MV-4-11 (cell line): ENCODE measurements at regions not wholly inside any gene's neighbourhood (a gene's known extent, or its start where the extent isn't known, plus 50 kb on each side); places are given as distances from the start of the nearest gene placed in this dataset.

Experiments
- DNase-seq: peaks from one replicate; lab custom pipeline; 2025; lab: John Stamatoyannopoulos, UW

- no peak for DNase-seq
Observed at GRCh38 chr9:19595003-19595402, 186.2 kb downstream of the ACER2 start.

GRCh38 chr9:19587678-19588077, 178.9 kb downstream of the ACER2 start:
- no peak for DNase-seq

- DNase-seq, result no peak
Observed at GRCh38 chr9:19583890-19584289, 175.1 kb downstream of the ACER2 start.

- no peak for DNase-seq
Observed at GRCh38 chr9:19577411-19577810, 168.6 kb downstream of the ACER2 start.

DNA sequence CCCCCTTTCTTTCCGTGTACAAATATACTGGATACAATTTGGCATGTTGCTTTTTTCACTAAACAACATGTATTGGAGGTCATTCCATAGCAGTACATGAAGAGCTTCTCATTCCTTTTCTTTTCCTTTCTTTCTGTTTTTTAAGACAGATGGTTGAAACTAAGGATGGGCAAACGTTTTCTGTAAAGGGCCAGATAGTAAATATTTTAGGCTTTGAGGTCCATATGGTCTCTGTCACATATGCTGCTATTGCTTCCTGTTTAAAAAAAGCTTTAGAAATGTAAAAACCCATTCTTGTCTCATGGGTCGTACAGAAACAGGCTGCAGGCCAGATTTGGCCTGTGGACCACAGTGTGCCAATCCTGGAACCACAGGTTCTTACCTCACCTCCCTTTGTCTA, 160.1 kb downstream of the ACER2 start:
- DNase-seq, result no peak

DNA sequence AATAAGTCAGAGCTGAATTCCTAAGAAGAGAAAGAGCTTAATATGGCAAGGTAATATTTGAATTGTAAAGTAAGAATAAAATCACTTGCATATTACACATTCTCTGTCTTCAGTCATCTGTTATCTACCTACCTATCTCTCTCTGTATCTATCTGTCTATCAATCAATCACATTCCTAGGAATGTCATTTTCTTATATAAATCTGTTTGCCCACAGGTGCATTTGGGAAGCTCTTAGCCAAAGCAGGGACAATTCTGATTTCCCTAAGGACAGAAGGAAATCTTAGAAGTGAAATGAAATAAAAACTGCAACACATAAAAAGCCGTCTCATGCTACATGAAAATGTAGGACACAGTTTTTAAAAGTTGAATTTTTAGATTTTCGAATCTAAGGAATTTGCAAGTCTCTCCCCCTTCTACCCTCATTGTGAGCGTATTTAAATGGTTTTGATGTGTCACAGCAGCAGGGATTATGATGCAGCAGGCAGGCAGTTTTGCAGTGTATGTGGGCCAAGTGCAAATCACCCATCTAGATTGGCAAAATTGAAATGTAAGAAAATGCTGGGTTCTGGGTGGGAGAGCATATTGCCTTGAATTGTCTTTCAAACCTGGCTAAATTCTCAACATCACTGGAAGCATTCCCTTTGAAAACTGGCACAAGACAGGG, 155.7 kb downstream of the ACER2 start:
- DNase-seq, result no peak

DNA sequence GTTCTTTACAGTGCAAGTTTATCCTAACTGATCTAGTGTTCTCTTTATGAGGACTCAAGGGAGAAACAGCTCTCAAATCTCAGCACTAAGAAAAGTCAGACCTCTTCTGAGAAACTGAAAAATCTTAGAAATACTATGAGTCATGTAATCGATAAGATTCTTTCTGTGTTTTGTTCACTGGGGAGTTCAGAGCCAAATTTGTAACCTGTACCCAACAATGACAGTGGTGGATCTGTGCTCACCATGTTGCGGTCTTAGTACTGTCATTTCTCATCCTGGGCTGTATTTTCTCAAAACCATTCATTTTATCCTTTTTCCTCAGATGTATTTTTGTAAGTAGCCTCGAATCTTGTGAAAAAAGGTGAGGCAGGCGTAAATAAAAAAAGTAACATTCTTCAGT, 146.4 kb downstream of the ACER2 start:
- no peak for DNase-seq

DNA sequence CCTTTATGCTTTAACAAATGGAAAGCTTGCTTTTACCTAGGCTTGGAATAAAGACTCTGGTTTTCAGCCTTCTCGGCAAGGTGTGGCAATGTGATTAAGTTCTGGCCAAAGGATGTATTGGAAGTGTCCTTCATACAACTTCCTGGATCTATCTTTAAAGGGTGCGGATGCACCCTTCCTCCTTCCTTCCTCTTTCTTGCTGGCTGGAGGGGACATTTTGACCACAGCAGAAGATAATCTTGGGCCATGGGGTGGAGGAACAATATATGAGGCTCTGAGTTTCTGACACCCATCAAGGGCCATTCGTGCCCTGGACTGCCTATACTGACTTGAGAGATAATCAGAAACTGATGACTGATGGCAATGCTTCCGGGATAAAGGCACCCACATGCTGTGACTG, 145.7 kb downstream of the ACER2 start:
- DNase-seq, result peak; percentile 43

DNA sequence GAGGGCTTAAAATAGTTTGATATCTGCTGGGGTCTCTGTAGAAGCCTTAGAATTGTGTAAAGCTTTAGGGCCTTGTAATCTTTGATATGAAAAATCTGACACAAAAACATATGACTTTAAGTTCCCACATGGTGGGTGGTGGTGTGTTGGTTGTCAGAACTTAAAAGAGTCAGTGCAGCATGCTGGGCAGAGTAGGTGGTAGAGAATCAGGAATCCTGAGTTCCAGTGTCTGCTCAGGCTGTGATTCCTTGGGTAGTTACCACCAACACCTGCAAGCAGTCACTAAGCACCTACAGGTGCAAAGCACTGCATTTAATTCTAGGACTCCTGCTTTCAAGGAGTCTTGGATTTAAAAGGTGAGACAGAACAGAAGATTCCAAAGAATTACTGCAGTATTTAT, 144.6 kb downstream of the ACER2 start:
- DNase-seq, result no peak

GRCh38 chr9:19552282-19553105, 143.7 kb downstream of the ACER2 start:
- DNase-seq, result no peak

- DNase-seq, result peak; percentile 1
Observed at GRCh38 chr9:19551124-19551929, 142.5 kb downstream of the ACER2 start.

- DNase-seq, result no peak
Observed at GRCh38 chr9:19550009-19550408, 141.2 kb downstream of the ACER2 start.

DNA sequence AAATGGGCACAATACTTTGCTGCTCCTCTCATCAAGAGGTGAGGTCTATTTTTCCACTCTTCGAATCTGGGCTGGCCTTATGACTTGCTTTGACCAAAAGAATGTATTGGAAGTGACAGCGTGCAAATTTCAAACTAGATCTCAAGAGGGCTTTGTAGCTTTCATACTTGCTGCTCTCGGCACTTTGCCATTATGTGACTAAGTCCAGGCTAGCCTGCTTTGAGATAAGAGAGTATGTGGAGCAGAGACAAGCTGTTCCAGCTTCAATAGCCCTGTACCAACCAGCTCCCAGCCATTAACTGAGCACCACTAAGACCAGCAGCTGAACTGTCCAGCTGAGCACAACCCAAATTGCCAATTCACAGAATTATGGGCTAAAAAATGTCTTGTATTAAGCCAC, 124.6 kb downstream of the ACER2 start:
- DNase-seq, result no peak

GRCh38 chr9:19527663-19528062, 118.9 kb downstream of the ACER2 start:
- no peak for DNase-seq

- DNase-seq, result no peak
Observed at GRCh38 chr9:19522558-19522957, 113.7 kb downstream of the ACER2 start.

DNA sequence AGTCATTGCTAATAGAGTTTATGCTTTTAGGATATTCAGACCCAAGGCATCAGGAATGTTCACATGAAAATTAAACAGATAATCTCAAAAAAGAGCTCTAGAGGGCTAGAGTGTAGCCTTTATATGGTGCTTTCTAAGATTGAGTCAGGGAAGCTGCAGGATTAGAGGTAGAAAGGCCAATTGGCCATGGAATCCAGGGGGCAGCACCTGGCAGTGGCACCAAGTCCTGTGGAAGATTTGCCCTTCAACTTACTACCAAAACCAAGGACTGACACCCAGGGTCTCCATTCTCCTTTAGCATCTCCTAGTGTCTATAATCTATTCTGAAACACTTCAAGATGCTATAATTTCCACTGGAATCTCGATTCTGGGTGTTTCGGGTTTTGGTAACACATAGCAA, 112.4 kb downstream of the ACER2 start:
- DNase-seq, result no peak

DNA sequence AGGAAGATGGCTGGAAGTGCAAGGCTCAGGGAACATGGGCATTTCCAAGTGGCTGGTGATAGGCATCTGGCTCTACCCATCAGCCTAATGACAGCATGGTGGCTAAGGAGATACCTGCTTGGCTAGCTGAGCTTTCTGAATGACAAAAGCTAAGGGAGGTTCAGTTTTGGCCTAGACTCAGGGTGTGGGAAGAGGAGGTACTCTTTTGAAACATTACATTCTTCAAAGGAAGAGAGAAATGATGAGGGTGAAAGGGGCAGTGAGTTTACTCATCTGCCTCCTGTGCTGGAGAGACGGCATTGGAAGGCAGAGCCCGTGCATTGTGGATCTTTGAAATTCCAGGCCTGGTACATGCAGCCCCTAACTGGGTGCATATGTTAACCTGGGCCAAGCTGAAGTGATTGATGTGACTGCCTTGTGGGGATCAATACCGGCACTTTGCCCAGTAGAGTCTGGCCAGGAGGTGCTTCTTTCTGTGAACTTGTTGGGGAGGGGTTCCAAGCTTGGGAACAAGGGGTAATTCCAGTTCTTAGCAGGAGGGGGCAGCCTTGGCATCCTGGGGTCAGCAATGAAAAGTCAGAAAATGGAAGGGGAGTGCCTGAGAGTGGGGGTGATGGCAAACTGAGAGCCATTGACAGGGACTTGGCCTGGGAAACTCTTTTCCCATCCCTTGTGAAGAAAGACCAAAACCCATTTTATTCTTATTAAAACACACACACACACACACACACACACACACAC, 108.6 kb downstream of the ACER2 start:
- DNase-seq, result no peak

GRCh38 chr9:19516348-19516747, 107.5 kb downstream of the ACER2 start:
- DNase-seq, result no peak

DNA sequence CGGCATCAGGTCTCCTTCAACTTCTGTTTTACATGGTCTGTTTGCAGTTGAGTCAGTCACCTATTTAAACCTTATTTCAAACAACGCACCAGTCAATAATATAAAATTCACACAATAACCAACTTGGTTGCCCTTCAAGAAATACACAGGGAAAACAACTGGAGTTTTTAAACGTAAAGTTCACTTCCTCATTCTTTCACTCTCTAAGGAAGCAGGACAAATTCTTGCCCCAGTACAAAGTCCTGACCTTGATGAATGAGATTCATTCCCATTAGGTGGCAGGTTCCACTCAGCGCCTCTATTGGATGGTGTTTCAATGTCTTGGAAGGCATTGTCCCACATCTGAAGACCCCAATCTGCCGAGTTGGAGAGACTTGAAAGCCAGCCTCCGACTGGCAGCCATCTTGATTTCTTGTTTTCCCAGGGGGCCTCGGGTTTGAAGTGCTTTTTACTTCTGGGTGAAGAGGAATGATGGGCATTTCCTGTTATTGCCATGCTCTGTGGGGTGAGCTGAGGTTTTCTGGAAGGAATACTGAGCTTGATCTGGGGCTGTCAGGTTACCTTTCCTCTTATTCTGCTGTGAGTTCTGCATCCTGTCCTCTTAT, 105.0 kb downstream of the ACER2 start:
- peak; percentile 17 for DNase-seq

GRCh38 chr9:19512103-19512832, 103.5 kb downstream of the ACER2 start:
- DNase-seq, result no peak

GRCh38 chr9:19511694-19512093, 102.9 kb downstream of the ACER2 start:
- no peak for DNase-seq
